GM23338 (cell line): ENCODE measurements at regions not wholly inside any gene's neighbourhood (a gene's known extent, or its start where the extent isn't known, plus 50 kb on each side); places are given as distances from the start of the nearest gene placed in this dataset.

Source experiments
- ATAC-seq: fragments of 200-7000 bp; cut with Tn5 transposase; 3 replicates; pipeline ENCODE4 v1.9.1; 2020
- DNase-seq: peaks from one replicate; pipeline ENCODE4 v3.0.0-alpha.2; 2015; ENCODE audit warnings: low spot score
- H2AFZ ChIP-seq: fragments of 200-600 bp; sonication (generic); 2 replicates; pipeline ENCODE4 v1.8.0; 2016; ENCODE audit warnings: antibody characterized with exemption, mild to moderate bottlenecking, moderate library complexity
- H3F3A ChIP-seq: fragments of 200-600 bp; sonication (generic); replicated peaks from 2 replicates; pipeline ENCODE4 v1.8.0; 2017; ENCODE audit warnings: antibody characterized with exemption, mixed run types, low read depth
- H3K27ac ChIP-seq: fragments of 200-600 bp; sonication (generic); 2 replicates; pipeline ENCODE4 v1.6.1; 2016; ENCODE audit warnings: low read depth
- H3K27me3 ChIP-seq: fragments of 200-600 bp; sonication (generic); 2 replicates; pipeline ENCODE4 v1.8.0; 2016; ENCODE audit warnings: mild to moderate bottlenecking, mixed run types, moderate library complexity; ENCODE audit not compliant: insufficient read depth
- H3K36me3 ChIP-seq: fragments of 200-600 bp; sonication (generic); 2 replicates; pipeline ENCODE4 v1.8.0; 2016; ENCODE audit warnings: mild to moderate bottlenecking; ENCODE audit not compliant: insufficient read depth
- H3K4me1 ChIP-seq: fragments of 200-600 bp; sonication (generic); 2 replicates; pipeline ENCODE4 v1.8.0; 2016; ENCODE audit warnings: mild to moderate bottlenecking, moderate library complexity; ENCODE audit not compliant: insufficient read depth
- H3K4me2 ChIP-seq: fragments of 200-600 bp; sonication (generic); 2 replicates; pipeline ENCODE4 v1.7.1; 2017; ENCODE audit warnings: mixed run types
- H3K4me3 ChIP-seq: fragments of 200-600 bp; sonication (generic); 2 replicates; pipeline ENCODE4 v1.6.1; 2016; ENCODE audit warnings: mixed run types
- H3K79me2 ChIP-seq: fragments of 200-600 bp; sonication (generic); replicated peaks from 2 replicates; pipeline ENCODE4 v1.8.0; 2017; ENCODE audit warnings: mild to moderate bottlenecking; ENCODE audit not compliant: insufficient read depth
- H3K9me2 ChIP-seq: fragments of 200-600 bp; sonication (generic); 2 replicates; pipeline ENCODE4 v1.8.0; 2017; ENCODE audit not compliant: insufficient read depth
- H4K20me1 ChIP-seq: fragments of 200-600 bp; sonication (generic); replicated peaks from 2 replicates; pipeline ENCODE4 v1.8.0; 2017; ENCODE audit warnings: mild to moderate bottlenecking; ENCODE audit not compliant: insufficient read depth
- H3K27ac Mint-ChIP-seq: 2 replicates; pipeline ENCODE4 v1.8.0; 2020; ENCODE audit warnings: inconsistent platforms, mild to moderate bottlenecking, moderate library complexity, mixed read lengths
- H3K27me3 Mint-ChIP-seq: 3 replicates; pipeline ENCODE4 v1.8.0; 2022; ENCODE audit warnings: low read depth, mild to moderate bottlenecking, moderate library complexity, mixed read lengths, inconsistent platforms; ENCODE audit not compliant: insufficient read depth, poor library complexity
- H3K36me3 Mint-ChIP-seq: 3 replicates; pipeline ENCODE4 v1.8.0; 2021; ENCODE audit warnings: low read depth, mild to moderate bottlenecking, inconsistent platforms, moderate library complexity, mixed read lengths
- H3K4me1 Mint-ChIP-seq: 3 replicates; pipeline ENCODE4 v1.8.0; 2020; ENCODE audit warnings: mild to moderate bottlenecking, inconsistent platforms, mixed read lengths
- H3K4me3 Mint-ChIP-seq: 3 replicates; pipeline ENCODE4 v1.8.0; 2021; ENCODE audit warnings: moderate library complexity, mild to moderate bottlenecking, inconsistent platforms, mixed read lengths
- H3K9me3 Mint-ChIP-seq: 3 replicates; pipeline ENCODE4 v1.8.0; 2020; ENCODE audit warnings: moderate library complexity, mild to moderate bottlenecking, inconsistent platforms, mixed read lengths
- CREB1 ChIP-seq: fragments of 250-450 bp; sonication (Bioruptor Pico); IDR thresholded peaks from 2 replicates; pipeline ENCODE4 v1.5.0; 2020; ENCODE audit warnings: low read depth, mild to moderate bottlenecking, moderate library complexity
- CTCF ChIP-seq, 2 experiments: fragments of 200-600 bp in 1 of 2; sonication (generic) in 1 of 2; conservative IDR thresholded peaks; 2 replicates each; pipeline versions ENCODE4 v1.5.1 to v1.6.1; 2016 to 2017; ENCODE audit warnings: antibody characterized with exemption in 2 of 2, low read depth in 2 of 2, mild to moderate bottlenecking in 2 of 2, moderate library complexity in 1 of 2
- ETS1 ChIP-seq: IDR thresholded peaks from 2 replicates; pipeline ENCODE4 v1.6.1; 2016; ENCODE audit warnings: antibody characterized with exemption
- EZH2 ChIP-seq: fragments of 200-600 bp; sonication (generic); IDR thresholded peaks from one replicate; pipeline ENCODE4 v1.8.0; 2017; ENCODE audit warnings: antibody characterized with exemption, mild to moderate bottlenecking, low read depth; ENCODE audit not compliant: unreplicated experiment
- EZH2phosphoT487 ChIP-seq: fragments of 200-600 bp; sonication (generic); IDR thresholded peaks from one replicate; pipeline ENCODE4 v1.8.1; 2018; ENCODE audit warnings: antibody characterized with exemption; ENCODE audit not compliant: unreplicated experiment
- JUNB ChIP-seq: IDR thresholded peaks from one replicate; pipeline ENCODE4 v1.6.1; 2016; ENCODE audit warnings: antibody characterized with exemption; ENCODE audit not compliant: unreplicated experiment
- NANOG ChIP-seq: IDR thresholded peaks from 2 replicates; pipeline ENCODE4 v1.6.1; 2016; ENCODE audit warnings: antibody characterized with exemption, borderline replicate concordance
- POLR2AphosphoS5 ChIP-seq: IDR thresholded peaks from 2 replicates; pipeline ENCODE4 v1.6.1; 2016; ENCODE audit warnings: antibody characterized with exemption, low read depth
- STAT1 ChIP-seq: IDR thresholded peaks from one replicate; pipeline ENCODE4 v1.6.1; 2016; ENCODE audit warnings: antibody characterized with exemption; ENCODE audit not compliant: unreplicated experiment
- ZNF114 ChIP-seq: fragments of 250-450 bp; sonication (Bioruptor Pico); IDR thresholded peaks from 2 replicates; pipeline ENCODE4 v1.5.0; 2020; ENCODE audit warnings: mild to moderate bottlenecking, moderate library complexity
- ZNF331 ChIP-seq: fragments of 250-450 bp; sonication (Bioruptor Pico); IDR thresholded peaks from 2 replicates; pipeline ENCODE4 v1.5.0; 2020; ENCODE audit warnings: low read depth, mild to moderate bottlenecking, moderate library complexity
- ZNF462 ChIP-seq: fragments of 250-450 bp; sonication (Bioruptor Pico); IDR thresholded peaks from 2 replicates; pipeline ENCODE4 v1.5.0; 2020; ENCODE audit warnings: mild to moderate bottlenecking, moderate library complexity

- TF ChIP-seq ZNF331 (CRISPR knock-in tag): no peak
- no peak for TF ChIP-seq EZH2
- TF ChIP-seq POLR2AphosphoS5: no peak
- TF ChIP-seq JUNB: no peak
- TF ChIP-seq STAT1: no peak
- TF ChIP-seq CTCF (conservative IDR thresholded peaks at IDR 0.05; ENCODE audit: low read depth in 2 of 2): no peak
- no peak for TF ChIP-seq NANOG
These were observed 265.9 kb upstream of the KLF14 start (continued) for GRCh38 chr7:130999926-131000325.

- H3K27me3 Mint-ChIP-seq: no peaks in the 10 kb centered on the region
These were observed 266.4 kb upstream of the KLF14 start for GRCh38 chr7:131000389-131000788.

GRCh38 chr7:131000873-131001272 is 266.9 kb upstream of the KLF14 start:
- Histone ChIP-seq H3K9me2 (no peaks in the 10 kb centered on the region), H3K4me2 (no peak overlapping the region), H3K36me3 (no peaks in the 10 kb centered on the region; the same call in 1 of the 2 replicates), H3K4me1 (no peaks in the 10 kb centered on the region), H3K4me3 (no peak overlapping the region), H4K20me1 (no peaks in the 10 kb centered on the region; the same call in 1 of the 2 replicates), H2AFZ (no peak overlapping the region), H3K27ac (no peak overlapping the region), H3K27me3 (no peaks in the 10 kb centered on the region), H3K79me2 (peaks cover 6% of the 10 kb centered on the region; the same call in 1 of the 2 replicates), H3F3A (no peaks in the 10 kb centered on the region)
- Mint-ChIP-seq H3K27me3 (no peaks in the 10 kb centered on the region), H3K36me3 (peaks cover 25% of the 10 kb centered on the region), H3K27ac (no peak overlapping the region), H3K4me3 (no peak overlapping the region), H3K4me1 (peaks cover 7% of the 10 kb centered on the region), H3K9me3 (peaks cover 12% of the 10 kb centered on the region)
- ATAC-seq (peak; percentile 89), DNase-seq (no peak)
- TF ChIP-seq ZNF462 (CRISPR knock-in tag) (no peak), NANOG (no peak), ETS1 (no peak), CREB1 (no peak), ZNF331 (CRISPR knock-in tag) (no peak)

More at GRCh38 chr7:131000389-131000788, 266.4 kb upstream of the KLF14 start:
- TF ChIP-seq EZH2 (no peak), ZNF331 (CRISPR knock-in tag) (no peak), POLR2AphosphoS5 (no peak), ZNF114 (CRISPR knock-in tag) (no peak), CREB1 (no peak), EZH2phosphoT487 (no peak), NANOG (no peak)
- Mint-ChIP-seq H3K9me3 (peaks cover 11% of the 10 kb centered on the region), H3K4me1 (peaks cover 7% of the 10 kb centered on the region), H3K36me3 (peaks cover 23% of the 10 kb centered on the region), H3K4me3 (no peak overlapping the region), H3K27ac (peak overlapping the region; percentile 37; the same call in 1 of the 2 replicates)
- H3K27ac ChIP-seq: no peak overlapping the region
- peaks cover 4% of the 10 kb centered on the region; the same call in 1 of the 2 replicates for H4K20me1 ChIP-seq
- H3K4me2 ChIP-seq: no peak overlapping the region
- no peak overlapping the region for H3K4me3 ChIP-seq
- no peak overlapping the region for H2AFZ ChIP-seq
- DNase-seq (no peak), ATAC-seq (no peak)
- H3K4me1 ChIP-seq: no peaks in the 10 kb centered on the region
- H3K79me2 ChIP-seq: peaks cover 6% of the 10 kb centered on the region; the same call in 1 of the 2 replicates
- H3K9me2 ChIP-seq: no peaks in the 10 kb centered on the region
- no peaks in the 10 kb centered on the region for H3K27me3 ChIP-seq
- H3K36me3 ChIP-seq: no peaks in the 10 kb centered on the region; the same call in 1 of the 2 replicates
- H3F3A ChIP-seq: no peaks in the 10 kb centered on the region
